ENCODE measurements at regions not wholly inside any gene's neighbourhood (a gene's known extent, or its start where the extent isn't known, plus 50 kb on each side); places are given as distances from the start of the nearest gene placed in this dataset.

GRCh38 chr2:65992198-65992554 is 442.7 kb upstream of the MEIS1 start:
- H3K27ac ChIP-seq = no peak overlapping the region
- no peak overlapping the region for H3K4me3 ChIP-seq (ENCODE audit: low read depth, low read length)
- in situ Hi-C loops (cut with HindIII; ENCODE audit: low pct_ligation_motif_present, low sequenced_read_pairs) = no loop called here
- no peak for DNase-seq
- H3K27me3 ChIP-seq (replicated peaks) = no peaks in the 10 kb centered on the region
- TF ChIP-seq CTCF (IDR thresholded peaks at IDR 0.05; ENCODE audit: low read depth, low read length, missing control alignments) = no peak
- no peaks in the 10 kb centered on the region for H3K36me3 ChIP-seq (replicated peaks)

GRCh38 chr2:65991381-65992197 is 443.3 kb upstream of the MEIS1 start:
- TF ChIP-seq CTCF (IDR thresholded peaks at IDR 0.05; ENCODE audit: low read depth, low read length, missing control alignments) = no peak
- Histone ChIP-seq H3K36me3 (replicated peaks) (no peaks in the 10 kb centered on the region), H3K27ac (no peak overlapping the region), H3K27me3 (replicated peaks) (no peaks in the 10 kb centered on the region), H3K4me3 (ENCODE audit: low read depth, low read length) (no peak overlapping the region)
- in situ Hi-C loops (cut with HindIII; ENCODE audit: low pct_ligation_motif_present, low sequenced_read_pairs) = no loop called here
- no peak for DNase-seq

- Histone ChIP-seq H3K36me3 (replicated peaks) (no peaks in the 10 kb centered on the region), H3K4me3 (ENCODE audit: low read depth, low read length) (no peak overlapping the region), H3K27ac (no peak overlapping the region), H3K27me3 (replicated peaks) (no peaks in the 10 kb centered on the region)
- in situ Hi-C loops (cut with HindIII; ENCODE audit: low pct_ligation_motif_present, low sequenced_read_pairs) = no loop called here
- TF ChIP-seq CTCF (IDR thresholded peaks at IDR 0.05; ENCODE audit: low read depth, low read length, missing control alignments) = no peak
- no peak for DNase-seq
These were observed 448.9 kb upstream of the MEIS1 start for GRCh38 chr2:65985986-65986385.

GRCh38 chr2:65980531-65980930 is 454.4 kb upstream of the MEIS1 start:
- no peak overlapping the region for H3K27ac ChIP-seq
- H3K36me3 ChIP-seq (replicated peaks) = no peaks in the 10 kb centered on the region
- TF ChIP-seq CTCF (IDR thresholded peaks at IDR 0.05; ENCODE audit: low read depth, low read length, missing control alignments) = no peak
- no peaks in the 10 kb centered on the region for H3K27me3 ChIP-seq (replicated peaks)
- DNase-seq = no peak
- in situ Hi-C loops (cut with HindIII; ENCODE audit: low pct_ligation_motif_present, low sequenced_read_pairs) = no loop called here
- H3K4me3 ChIP-seq (ENCODE audit: low read depth, low read length) = no peak overlapping the region

- H3K36me3 ChIP-seq (replicated peaks) = no peaks in the 10 kb centered on the region
- in situ Hi-C loops (cut with HindIII; ENCODE audit: low pct_ligation_motif_present, low sequenced_read_pairs) = no loop called here
- no peak for TF ChIP-seq CTCF (IDR thresholded peaks at IDR 0.05; ENCODE audit: low read depth, low read length, missing control alignments)
- H3K4me3 ChIP-seq (ENCODE audit: low read depth, low read length) = no peak overlapping the region
- no peak for DNase-seq
- H3K27me3 ChIP-seq (replicated peaks) = no peaks in the 10 kb centered on the region
- H3K27ac ChIP-seq = no peak overlapping the region
These were observed 455.5 kb upstream of the MEIS1 start for GRCh38 chr2:65979446-65979845.
